Fibroblast of pulmonary artery (primary cell): ENCODE measurements at regions not wholly inside any gene's neighbourhood (a gene's known extent, or its start where the extent isn't known, plus 50 kb on each side); places are given as distances from the start of the nearest gene placed in this dataset.

Source experiments
- DNase-seq: peaks from one replicate; pipeline ENCODE4 v3.0.0-alpha.2; 2010; ENCODE audit warnings: low read depth
- H3K4me3 ChIP-seq: replicated peaks from 2 replicates; pipeline ENCODE4 v1.5.1; 2011; ENCODE audit warnings: low read depth, mild to moderate bottlenecking, control low read depth, low read length, moderate library complexity
- CTCF ChIP-seq: IDR thresholded peaks from 2 replicates; pipeline ENCODE4 v1.5.1; 2011; ENCODE audit warnings: mild to moderate bottlenecking, control low read depth, low read length, inconsistent platforms; ENCODE audit errors: missing control alignments

DNA sequence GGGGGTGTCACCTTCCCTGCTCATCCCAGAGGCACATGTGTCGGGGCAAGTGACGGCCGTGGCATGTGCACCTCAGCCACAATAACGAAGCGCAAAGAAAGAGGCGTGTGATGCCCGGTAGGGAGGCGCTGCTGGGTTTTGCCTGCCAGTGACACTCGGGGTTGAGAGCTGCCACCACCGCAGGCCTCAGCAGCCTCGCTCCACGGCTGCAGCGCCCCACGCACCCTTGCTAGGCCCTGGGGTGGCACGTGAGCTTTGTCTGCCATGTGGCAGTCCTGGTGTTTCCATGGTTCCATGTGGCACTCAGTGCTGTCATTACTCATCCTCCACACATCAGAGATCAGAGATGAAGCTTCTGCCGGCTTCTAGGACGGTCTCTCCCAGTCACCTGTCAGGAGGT, 136.0 kb upstream of the AGAP1 start:
- no peak for DNase-seq
- no peak for TF ChIP-seq CTCF
- no peak overlapping the region for H3K4me3 ChIP-seq

DNA sequence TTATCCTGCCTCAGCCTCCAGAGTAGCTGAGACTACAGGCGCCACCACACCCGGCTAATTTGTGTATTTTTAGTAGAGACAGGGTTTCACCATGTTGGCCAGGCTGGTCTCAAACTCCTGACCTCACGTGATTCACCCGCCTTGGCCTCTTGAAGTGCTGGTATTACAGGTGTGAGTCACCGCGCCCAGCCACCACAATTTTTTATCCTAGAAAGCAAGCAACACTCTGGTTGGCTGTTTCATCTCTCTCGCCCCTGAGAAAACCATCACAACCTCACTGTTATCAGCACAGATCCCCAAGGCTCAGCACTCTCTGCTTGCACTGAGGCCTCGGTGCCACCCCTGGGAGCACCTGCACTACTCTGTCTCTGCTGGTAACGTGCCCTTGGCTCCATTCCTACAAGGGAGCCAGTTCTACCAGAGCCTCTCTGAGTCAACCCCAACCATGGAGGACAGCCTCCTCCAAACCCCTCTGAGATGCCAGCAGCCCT, 134.8 kb upstream of the AGAP1 start:
- H3K4me3 ChIP-seq: no peak overlapping the region
- no peak for DNase-seq
- no peak for TF ChIP-seq CTCF

DNA sequence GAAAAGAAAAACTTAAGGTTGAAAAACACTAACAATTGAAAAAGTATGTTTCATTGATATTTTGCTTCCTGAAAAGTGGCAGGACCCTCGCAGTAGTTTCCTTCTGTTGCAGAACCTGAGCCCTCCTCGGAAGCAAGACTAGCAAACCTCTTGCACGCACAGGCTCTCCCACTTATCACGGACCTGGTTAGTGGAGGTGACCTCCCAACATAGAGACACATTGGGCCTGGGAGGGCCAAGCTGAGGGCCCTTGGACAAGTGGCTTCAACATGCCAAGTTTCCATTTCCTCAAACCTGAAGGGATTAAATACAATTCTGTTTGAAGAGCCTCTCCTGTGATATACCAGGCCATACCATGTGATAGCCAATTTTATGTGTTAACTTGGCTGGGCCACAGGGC, 133.4 kb upstream of the AGAP1 start:
- no peak overlapping the region for H3K4me3 ChIP-seq
- DNase-seq: no peak
- no peak for TF ChIP-seq CTCF

GRCh38 chr2:235365743-235366142, 128.1 kb upstream of the AGAP1 start:
- no peak for DNase-seq
- TF ChIP-seq CTCF: no peak
- no peak overlapping the region for H3K4me3 ChIP-seq

- DNase-seq: no peak
- no peak for TF ChIP-seq CTCF
- H3K4me3 ChIP-seq: no peak overlapping the region
Measured at GRCh38 chr2:235366390-235366789, 127.5 kb upstream of the AGAP1 start.

- DNase-seq: no peak
- H3K4me3 ChIP-seq: no peak overlapping the region
Measured at GRCh38 chr2:235366807-235367206, 127.0 kb upstream of the AGAP1 start.

More at GRCh38 chr2:235366807-235367206, 127.0 kb upstream of the AGAP1 start:
- TF ChIP-seq CTCF: no peak
